H1 (cell line): ENCODE measurements at regions not wholly inside any gene's neighbourhood (a gene's known extent, or its start where the extent isn't known, plus 50 kb on each side); places are given as distances from the start of the nearest gene placed in this dataset.

Experiments
- CTCF ChIA-PET: fragments of 300-600 bp; sonication (Branson Sonifier 250); formaldehyde crosslinking; loops from one replicate; lab custom pipeline; 2021; ENCODE audit not compliant: partially characterized antibody; lab: Charles Lee
- POLR2A ChIA-PET: fragments of 300-600 bp; sonication (Branson Sonifier 250); formaldehyde crosslinking; loops from one replicate; lab custom pipeline; 2021; ENCODE audit warnings: inconsistent platforms; ENCODE audit not compliant: partially characterized antibody; lab: Charles Lee
- DNase-seq, 2 experiments: peaks; one replicate each; pipeline versions ENCODE4 v3.0.0 to v3.0.0-alpha.2; 2010 to 2022; ENCODE audit warnings: low spot score in 2 of 2, low read depth in 1 of 2, mixed read lengths in 1 of 2
- FAIRE-seq: peaks from 2 replicates; lab custom pipeline; 2011; peaks lifted over from hg19 to GRCh38; lab: Jason Lieb, UNC
- H2AFZ ChIP-seq: 2 replicates; pipeline ENCODE4 v1.8.1; 2012; ENCODE audit warnings: low read length, inconsistent platforms
- H2AK5ac ChIP-seq: 2 replicates; pipeline ENCODE4 v1.6.1; 2013; ENCODE audit warnings: low read depth, low read length
- H2BK120ac ChIP-seq: replicated peaks from 2 replicates; pipeline ENCODE3; 2013; ENCODE audit warnings: low read depth, low read length, inconsistent platforms
- H2BK12ac ChIP-seq: 2 replicates; pipeline ENCODE4 v1.6.1; 2013; ENCODE audit warnings: low read depth, low read length
- H2BK15ac ChIP-seq: 2 replicates; pipeline ENCODE4 v1.6.1; 2013; ENCODE audit warnings: low read length
- H2BK20ac ChIP-seq: 2 replicates; pipeline ENCODE4 v1.6.1; 2013; ENCODE audit warnings: low read length
- H2BK5ac ChIP-seq: 2 replicates; pipeline ENCODE4 v1.6.1; 2013; ENCODE audit warnings: low read depth, low read length
- H3K14ac ChIP-seq: 2 replicates; pipeline ENCODE4 v1.6.1; 2013; ENCODE audit warnings: inconsistent platforms; ENCODE audit not compliant: insufficient read length
- H3K18ac ChIP-seq: 2 replicates; pipeline ENCODE4 v1.6.1; 2013; ENCODE audit warnings: low read length; ENCODE audit errors: extremely low read depth
- H3K23ac ChIP-seq: 2 replicates; pipeline ENCODE4 v1.6.1; 2013; ENCODE audit warnings: inconsistent platforms; ENCODE audit not compliant: insufficient read length
- H3K23me2 ChIP-seq: 2 replicates; pipeline ENCODE4 v1.6.1; 2013; ENCODE audit warnings: low read depth, low read length
- H3K27ac ChIP-seq: 2 replicates; pipeline ENCODE4 v1.6.1; 2011; ENCODE audit warnings: low read depth, low read length, inconsistent platforms
- H3K27me3 ChIP-seq, 4 experiments: replicated peaks in 1 of 4; 1 replicate in 1 of 4; 2 replicates in 3 of 4; pipeline versions ENCODE4 v1.6.1 to v1.8.1; 2011 to 2013; ENCODE audit warnings: low read length in 3 of 4, mild to moderate bottlenecking in 3 of 4, inconsistent platforms in 2 of 4, mixed read lengths in 2 of 4, moderate library complexity in 1 of 4; ENCODE audit not compliant: control insufficient read depth in 3 of 4, insufficient read depth in 3 of 4; ENCODE audit errors: extremely low read depth in 1 of 4
- H3K36me3 ChIP-seq, 4 experiments: 2 replicates each; pipeline versions ENCODE4 v1.6.1 to v1.8.1; 2011 to 2013; ENCODE audit warnings: mild to moderate bottlenecking in 4 of 4, low read length in 3 of 4, moderate library complexity in 2 of 4, control low read depth in 1 of 4, inconsistent platforms in 1 of 4; ENCODE audit not compliant: insufficient read depth in 4 of 4, control insufficient read depth in 2 of 4
- H3K4ac ChIP-seq: replicated peaks from 2 replicates; pipeline ENCODE3; 2013; ENCODE audit warnings: low read length, low read depth, mixed read lengths, inconsistent platforms; ENCODE audit not compliant: insufficient read length
- H3K4me1 ChIP-seq, 4 experiments: replicated peaks in 1 of 4; 1 replicate in 1 of 4; 2 replicates in 3 of 4; pipeline versions ENCODE4 v1.6.1 to v1.8.1; 2011 to 2013; ENCODE audit warnings: low read length in 3 of 4, inconsistent platforms in 2 of 4, mixed read lengths in 1 of 4; ENCODE audit not compliant: insufficient read depth in 4 of 4, control insufficient read depth in 3 of 4
- H3K4me2 ChIP-seq, 2 experiments: 2 replicates each; pipeline versions ENCODE4 v1.6.1 to v1.8.1; 2011 to 2013; ENCODE audit warnings: low read depth in 2 of 2, low read length in 2 of 2, control low read depth in 1 of 2, inconsistent platforms in 1 of 2, mild to moderate bottlenecking in 1 of 2; ENCODE audit not compliant: insufficient read depth in 1 of 2
- H3K4me3 ChIP-seq, 4 experiments: fragments of 200-600, 300-600 bp in 1 of 4; sonication (generic), shearing (Covaris generic), sonication (Bioruptor Twin) in 1 of 4; 2 replicates each; pipeline versions ENCODE4 v1.5.1 to v1.8.1; 2011 to 2016; ENCODE audit warnings: low read length in 4 of 4, low read depth in 3 of 4, control low read depth in 2 of 4, inconsistent platforms in 2 of 4, mild to moderate bottlenecking in 2 of 4, mixed read lengths in 1 of 4, moderate library complexity in 1 of 4; ENCODE audit not compliant: insufficient read depth in 2 of 4; ENCODE audit errors: extremely low read depth in 1 of 4
- H3K56ac ChIP-seq: replicated peaks from 2 replicates; pipeline ENCODE3; 2013; ENCODE audit warnings: low read depth, mild to moderate bottlenecking, mixed read lengths, low read length, inconsistent platforms; ENCODE audit not compliant: insufficient read length
- H3K79me1 ChIP-seq: 2 replicates; pipeline ENCODE4 v1.6.1; 2013; ENCODE audit warnings: low read depth, low read length, control low read depth
- H3K79me2 ChIP-seq, 2 experiments: 2 replicates each; pipeline versions ENCODE4 v1.6.1 to v1.8.1; 2012 to 2013; ENCODE audit warnings: low read length in 2 of 2, mild to moderate bottlenecking in 2 of 2, inconsistent platforms in 1 of 2; ENCODE audit not compliant: insufficient read depth in 2 of 2, control insufficient read depth in 1 of 2
- H3K9ac ChIP-seq, 4 experiments: replicated peaks in 1 of 4; 1 replicate in 1 of 4; 2 replicates in 3 of 4; pipeline versions ENCODE4 v1.6.1 to v1.8.1; 2011 to 2013; ENCODE audit warnings: low read depth in 3 of 4, low read length in 3 of 4, control low read depth in 2 of 4, mild to moderate bottlenecking in 2 of 4, moderate library complexity in 2 of 4, inconsistent platforms in 1 of 4; ENCODE audit errors: extremely low read depth in 1 of 4
- H3K9me3 ChIP-seq, 2 experiments: 2 replicates each; pipeline versions ENCODE4 v1.6.1 to v1.8.1; 2012 to 2013; ENCODE audit warnings: mild to moderate bottlenecking in 2 of 2, moderate library complexity in 2 of 2, control low read depth in 1 of 2, inconsistent platforms in 1 of 2, low read depth in 1 of 2, low read length in 1 of 2, mixed read lengths in 1 of 2; ENCODE audit not compliant: insufficient read depth in 2 of 2
- H4K20me1 ChIP-seq, 2 experiments: replicated peaks in 1 of 2; 2 replicates each; pipeline versions ENCODE3 to v1.8.1; 2011 to 2013; ENCODE audit warnings: inconsistent platforms in 2 of 2, low read length in 2 of 2, mild to moderate bottlenecking in 1 of 2; ENCODE audit not compliant: insufficient read depth in 2 of 2, control insufficient read depth in 1 of 2
- H4K5ac ChIP-seq: 2 replicates; pipeline ENCODE4 v1.6.1; 2013; ENCODE audit warnings: low read length, low read depth, mixed read lengths, inconsistent platforms; ENCODE audit not compliant: insufficient read length
- H4K8ac ChIP-seq: 2 replicates; pipeline ENCODE4 v1.8.0; 2013; ENCODE audit warnings: mild to moderate bottlenecking, moderate library complexity, low read length, inconsistent platforms; ENCODE audit not compliant: insufficient read depth; ENCODE audit errors: extremely low read depth
- H4K91ac ChIP-seq: replicated peaks from 2 replicates; pipeline ENCODE3; 2013; ENCODE audit warnings: low read length, mixed read lengths, inconsistent platforms; ENCODE audit not compliant: insufficient read length
- BACH1 ChIP-seq: IDR thresholded peaks from 2 replicates; pipeline ENCODE4 v1.6.1; 2012; ENCODE audit warnings: low read length, improper control_type of control experiment
- CHD2 ChIP-seq: IDR thresholded peaks from 2 replicates; pipeline ENCODE4 v1.6.1; 2012; ENCODE audit warnings: low read length, improper control_type of control experiment
- EGR1 ChIP-seq: IDR thresholded peaks from 2 replicates; pipeline ENCODE4 v1.6.1; 2011; ENCODE audit warnings: low read depth, low read length, borderline replicate concordance
- FOSL1 ChIP-seq: IDR thresholded peaks from 2 replicates; pipeline ENCODE4 v1.6.1; 2011; ENCODE audit warnings: mild to moderate bottlenecking, low read depth, low read length, moderate library complexity; ENCODE audit not compliant: insufficient read depth
- PHF8 ChIP-seq: fragments of 200-600 bp; sonication (generic); conservative IDR thresholded peaks from 2 replicates; pipeline ENCODE4 v1.7.1; 2012; ENCODE audit warnings: low read depth, mild to moderate bottlenecking, inconsistent platforms, low read length, moderate library complexity
- POU5F1 ChIP-seq: IDR thresholded peaks from 2 replicates; pipeline ENCODE4 v1.6.1; 2011; ENCODE audit warnings: low read depth, mild to moderate bottlenecking, low read length, moderate library complexity
- RAD21 ChIP-seq, 2 experiments: IDR thresholded peaks in 1 of 2; conservative IDR thresholded peaks in 1 of 2; 2 replicates each; pipeline ENCODE4 v1.6.1; 2011; ENCODE audit warnings: low read depth in 2 of 2, low read length in 2 of 2, improper control_type of control experiment in 1 of 2, inconsistent platforms in 1 of 2, mild to moderate bottlenecking in 1 of 2, moderate library complexity in 1 of 2
- SRF ChIP-seq: IDR thresholded peaks from 2 replicates; pipeline ENCODE4 v1.6.1; 2011; ENCODE audit warnings: mild to moderate bottlenecking, low read depth, low read length, moderate library complexity
- WGBS, 2 experiments: shearing (Covaris generic) in 1 of 2; methylation state at CpG; one replicate each; pipeline versions ENCODE4 v1.1.6 to v1.1.7; 2013 to 2015; ENCODE audit warnings: low lambda C conversion rate in 2 of 2, mixed read lengths in 2 of 2, inconsistent platforms in 1 of 2, low coverage in 1 of 2, missing lambda C conversion rate in 1 of 2; ENCODE audit not compliant: insufficient replicate concordance in 2 of 2, insufficient coverage in 1 of 2, insufficient read length in 1 of 2; ENCODE audit errors: extremely low coverage in 1 of 2, missing lambda C conversion rate in 1 of 2; 5-methylcytosine and 5-hydroxymethylcytosine counted together
- TF ChIP-seq, protein P1 (sequence below): IDR thresholded peaks from 2 replicates; pipeline ENCODE4 v1.6.1; 2011; ENCODE audit warnings: low read depth, mild to moderate bottlenecking, low read length; ENCODE audit not compliant: insufficient read depth

DNA sequence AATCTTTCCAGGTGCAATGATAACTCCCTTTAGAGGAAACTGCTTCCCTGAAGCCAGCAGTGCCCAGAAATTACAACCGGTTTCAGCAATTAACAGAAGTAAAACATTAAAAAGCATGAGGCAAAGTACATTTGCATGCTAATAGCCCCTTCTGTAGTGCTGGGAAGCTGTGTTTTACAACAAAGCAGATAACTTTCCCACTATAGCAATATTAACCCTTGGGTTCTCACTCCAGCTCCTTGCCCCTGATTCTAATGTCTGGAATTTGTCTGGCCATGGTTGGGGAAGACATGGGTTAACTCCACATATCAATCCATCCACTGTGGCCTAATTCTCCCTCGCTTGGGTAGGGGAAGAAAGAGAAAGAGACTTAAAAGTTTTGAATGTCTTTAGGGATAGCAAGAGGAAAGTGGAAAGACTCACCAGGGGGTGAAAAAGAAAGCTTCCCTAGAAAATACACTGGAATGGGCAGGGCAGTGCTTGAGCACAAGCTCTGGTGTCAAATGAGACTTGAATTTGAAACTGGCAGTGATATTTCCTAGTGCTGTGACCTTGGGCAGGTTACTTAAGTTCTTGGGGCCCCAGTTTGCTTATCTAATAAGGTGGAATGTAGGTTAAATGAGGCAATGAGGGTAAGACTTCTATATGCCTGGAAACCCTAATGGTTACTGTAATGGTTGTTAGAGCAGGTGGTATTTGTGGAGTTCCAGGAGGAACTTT lies 102.0 kb downstream of the SOX9 start:
- ChIA-PET CTCF (interaction anchor here (0.6 to 0.8 kb wide), 3 partner anchors 55 to 1016 kb away, joined by 3 read pairs; no protein-coding TSS in a partner anchor), POLR2A (no interaction called here)
- H2AK5ac ChIP-seq: no peak overlapping the region
- H3K79me2 ChIP-seq: no peaks in the 10 kb centered on the region
- no peaks in the 10 kb centered on the region for H4K20me1 ChIP-seq
- H2AFZ ChIP-seq: no peak overlapping the region
- no peak overlapping the region for H2BK120ac ChIP-seq
- 8% methylated on average over 2 of the region's 2 CpGs; no CpG with 5 or more reads in 1 of the 2 experiments for WGBS, 2 experiments
- peaks cover 10% of the 10 kb centered on the region for H3K23me2 ChIP-seq
- 0 out of 8 replicates have a peak overlapping the region, but pooled peaks of 1 of the 4 experiments have one; percentile 27 for H3K4me3 ChIP-seq
- no peak overlapping the region for H4K8ac ChIP-seq
- H3K36me3 ChIP-seq: no peaks in the 10 kb centered on the region
- no peak overlapping the region; the same call in 1 of the 2 replicates for H3K18ac ChIP-seq
- H3K23ac ChIP-seq: no peak overlapping the region
- H2BK15ac ChIP-seq: no peak overlapping the region
- H3K79me1 ChIP-seq: no peaks in the 10 kb centered on the region
- no peak overlapping the region for H4K91ac ChIP-seq
- peaks cover 7 to 41% (median 34%) of the 10 kb centered on the region in 4 experiments for H3K27me3 ChIP-seq
- H3K4ac ChIP-seq: no peak overlapping the region
- H2BK5ac ChIP-seq: no peak overlapping the region
- no peak overlapping the region for H2BK20ac ChIP-seq
- peaks cover 2 to 12% (median 11%) of the 10 kb centered on the region in 4 experiments for H3K4me1 ChIP-seq
- H3K14ac ChIP-seq: no peak overlapping the region
- H2BK12ac ChIP-seq: no peak overlapping the region
- no peak overlapping the region for H4K5ac ChIP-seq
- H3K4me2 ChIP-seq: peak overlapping the region; percentile 34 to 36; a peak in 3 of 4 replicates
- H3K9me3 ChIP-seq: no peaks in the 10 kb centered on the region
- H3K56ac ChIP-seq: no peak overlapping the region
- FAIRE-seq (peak; percentile 24), DNase-seq (no peak)
- H3K9ac ChIP-seq: no peak overlapping the region
- H3K27ac ChIP-seq: no peak overlapping the region
- TF ChIP-seq EGR1: no peak
- no peak for TF ChIP-seq SRF
- no peak for TF ChIP-seq CHD2
- no peak for TF ChIP-seq PHF8
- TF ChIP-seq, protein P1, sequence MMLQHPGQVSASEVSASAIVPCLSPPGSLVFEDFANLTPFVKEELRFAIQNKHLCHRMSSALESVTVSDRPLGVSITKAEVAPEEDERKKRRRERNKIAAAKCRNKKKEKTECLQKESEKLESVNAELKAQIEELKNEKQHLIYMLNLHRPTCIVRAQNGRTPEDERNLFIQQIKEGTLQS: no peak
- TF ChIP-seq RAD21 (IDR thresholded peaks at IDR 0.05 in 1 of 2, conservative IDR thresholded peaks at IDR 0.05 in 1 of 2; ENCODE audit: low read depth in 2 of 2, low read length in 2 of 2): no peak
- no peak for TF ChIP-seq POU5F1
- no peak for TF ChIP-seq FOSL1
- no peak for TF ChIP-seq BACH1
